Fibroblast of lung (primary cell): ENCODE measurements at regions not wholly inside any gene's neighbourhood (a gene's known extent, or its start where the extent isn't known, plus 50 kb on each side); places are given as distances from the start of the nearest gene placed in this dataset.
"Not testable (repeated sequence)": the region's sequence is repeated elsewhere in the genome, so short reads cannot be mapped to it uniquely, and the experiment has no call there.

Source experiments
- DNase-seq, 2 donors: peaks; one replicate each; pipeline versions ENCODE4 v3.0.0 to v3.0.0-alpha.2; 2010; ENCODE audit warnings: low read depth in 2 of 2
- H2AFZ ChIP-seq: 2 replicates; pipeline ENCODE4 v1.5.1; 2012; ENCODE audit warnings: low read length, control low read depth, inconsistent platforms
- H3K27ac ChIP-seq: 2 replicates; pipeline ENCODE4 v1.5.1; 2011; ENCODE audit warnings: low read length, control low read depth; ENCODE audit not compliant: insufficient read depth
- H3K27me3 ChIP-seq: 2 replicates; pipeline ENCODE4 v1.5.1; 2011; ENCODE audit warnings: mild to moderate bottlenecking, low read length; ENCODE audit not compliant: control insufficient read depth, insufficient read depth
- H3K36me3 ChIP-seq: 2 replicates; pipeline ENCODE4 v1.5.1; 2011; ENCODE audit warnings: low read length; ENCODE audit not compliant: control insufficient read depth, insufficient read depth
- H3K4me1 ChIP-seq: 2 replicates; pipeline ENCODE4 v1.5.1; 2011; ENCODE audit warnings: low read length; ENCODE audit not compliant: control insufficient read depth, insufficient read depth; ENCODE audit errors: extremely low read depth
- H3K4me2 ChIP-seq: 2 replicates; pipeline ENCODE4 v1.5.1; 2011; ENCODE audit warnings: low read length, control low read depth; ENCODE audit not compliant: insufficient read depth; ENCODE audit errors: extremely low read depth
- H3K4me3 ChIP-seq, 4 experiments: fragments of 200-600 bp in 1 of 4; sonication (generic) in 1 of 4; replicated peaks in 1 of 4; 2 replicates each; pipeline ENCODE4 v1.5.1; 2011 to 2016; ENCODE audit warnings: low read length in 4 of 4, low read depth in 3 of 4, mild to moderate bottlenecking in 3 of 4, control low read depth in 2 of 4, inconsistent platforms in 1 of 4, mixed read lengths in 1 of 4; ENCODE audit not compliant: insufficient read depth in 1 of 4; ENCODE audit errors: control extremely low read depth in 1 of 4
- H3K79me2 ChIP-seq: 2 replicates; pipeline ENCODE4 v1.5.1; 2012; ENCODE audit warnings: mild to moderate bottlenecking, low read length, inconsistent platforms; ENCODE audit not compliant: control insufficient read depth, insufficient read depth
- H3K9ac ChIP-seq: 2 replicates; pipeline ENCODE4 v1.5.1; 2011; ENCODE audit warnings: mild to moderate bottlenecking, low read length, control low read depth; ENCODE audit not compliant: insufficient read depth
- H3K9me3 ChIP-seq: 2 replicates; pipeline ENCODE4 v1.5.1; 2012; ENCODE audit warnings: low read depth, low read length; ENCODE audit not compliant: control insufficient read depth, insufficient read depth
- H4K20me1 ChIP-seq: 2 replicates; pipeline ENCODE4 v1.5.1; 2011; ENCODE audit warnings: low read length; ENCODE audit not compliant: control insufficient read depth, insufficient read depth; ENCODE audit errors: extremely low read depth
- CTCF ChIP-seq, 2 donors: IDR thresholded peaks in 1 of 2; conservative IDR thresholded peaks in 1 of 2; 1 replicate in 1 of 2; 2 replicates in 1 of 2; pipeline ENCODE4 v1.5.1; 2011 to 2012; ENCODE audit warnings: low read length in 2 of 2, control low read depth in 1 of 2, inconsistent platforms in 1 of 2, low read depth in 1 of 2, mild to moderate bottlenecking in 1 of 2
- EZH2 ChIP-seq: IDR thresholded peaks from 2 replicates; pipeline ENCODE4 v1.5.1; 2012; ENCODE audit warnings: low read length, control low read depth, mild to moderate bottlenecking; ENCODE audit errors: missing control alignments

GRCh38 chr6:100203400-100203799 lies 209.4 kb upstream of the MCHR2 start:
- Histone ChIP-seq H3K27ac (peak overlapping the region; percentile 84), H2AFZ (no peak overlapping the region), H3K27me3 (no peaks in the 10 kb centered on the region), H3K79me2 (no peaks in the 10 kb centered on the region), H3K4me1 (peaks cover 4% of the 10 kb centered on the region), H3K4me2 (no peak overlapping the region), H4K20me1 (no peaks in the 10 kb centered on the region), H3K4me3 (no peak overlapping the region), H3K9me3 (no peaks in the 10 kb centered on the region), H3K9ac (no peak overlapping the region), H3K36me3 (no peaks in the 10 kb centered on the region)
- peak; percentile 95 to 96 for DNase-seq
- no peak for TF ChIP-seq CTCF (conservative IDR thresholded peaks at IDR 0.05 in 1 of 2, IDR thresholded peaks at IDR 0.05 in 1 of 2; ENCODE audit: low read depth in 1 of 2, low read length in 2 of 2)

GRCh38 chr6:100202417-100203194 lies 208.6 kb upstream of the MCHR2 start:
- Histone ChIP-seq H3K36me3 (no peaks in the 10 kb centered on the region), H3K4me1 (peaks cover 4% of the 10 kb centered on the region), H3K9me3 (no peaks in the 10 kb centered on the region), H2AFZ (peak overlapping the region; percentile 38), H3K9ac (no peak overlapping the region), H3K79me2 (no peaks in the 10 kb centered on the region), H3K27me3 (no peaks in the 10 kb centered on the region), H3K4me2 (peak overlapping the region; percentile 40), H3K27ac (peak overlapping the region; percentile 84), H4K20me1 (no peaks in the 10 kb centered on the region), H3K4me3 (no peak overlapping the region)
- DNase-seq = peak; percentile 96
- TF ChIP-seq EZH2 (no peak), CTCF (conservative IDR thresholded peaks at IDR 0.05 in 1 of 2, IDR thresholded peaks at IDR 0.05 in 1 of 2; ENCODE audit: low read depth in 1 of 2, low read length in 2 of 2) (no peak)

GRCh38 chr6:100196214-100196982 lies 202.4 kb upstream of the MCHR2 start:
- not testable (repeated sequence) for H3K27ac ChIP-seq, H2AFZ ChIP-seq, H3K79me2 ChIP-seq, H3K4me2 ChIP-seq, H3K36me3 ChIP-seq, DNase-seq, H3K4me3 ChIP-seq, H3K9me3 ChIP-seq, H3K27me3 ChIP-seq, H4K20me1 ChIP-seq, H3K9ac ChIP-seq, H3K4me1 ChIP-seq

- H3K4me1 ChIP-seq, H3K4me2 ChIP-seq, DNase-seq, H3K27ac ChIP-seq, H3K79me2 ChIP-seq, H3K36me3 ChIP-seq, H3K9ac ChIP-seq, H2AFZ ChIP-seq, H3K4me3 ChIP-seq, H3K27me3 ChIP-seq, H3K9me3 ChIP-seq, H4K20me1 ChIP-seq: not testable (repeated sequence)
Observed at GRCh38 chr6:100195244-100195643, 201.2 kb upstream of the MCHR2 start.
